ENCODE measurements at regions not wholly inside any gene's neighbourhood (a gene's known extent, or its start where the extent isn't known, plus 50 kb on each side); places are given as distances from the start of the nearest gene placed in this dataset.

- no peak overlapping the region for H3K4me3 ChIP-seq (ENCODE audit: low read length)
- TF ChIP-seq CTCF (conservative IDR thresholded peaks at IDR 0.05; ENCODE audit: low read length): no peak
- peak; percentile 40 for DNase-seq (ENCODE audit: low read depth)
Measured at GRCh38 chr5:36478646-36479317, 127.6 kb upstream of the SLC1A3 start.

GRCh38 chr5:36481454-36482120, 124.8 kb upstream of the SLC1A3 start:
- DNase-seq (ENCODE audit: low read depth): no peak
- no peak for TF ChIP-seq CTCF (conservative IDR thresholded peaks at IDR 0.05; ENCODE audit: low read length)
- H3K4me3 ChIP-seq (ENCODE audit: low read length): no peak overlapping the region

- no peak overlapping the region for H3K4me3 ChIP-seq (ENCODE audit: low read length)
- DNase-seq (ENCODE audit: low read depth): peak; percentile 40
- TF ChIP-seq CTCF (conservative IDR thresholded peaks at IDR 0.05; ENCODE audit: low read length): no peak
Measured at GRCh38 chr5:36482812-36483211, 123.6 kb upstream of the SLC1A3 start.

GRCh38 chr5:36489505-36489904, 116.9 kb upstream of the SLC1A3 start:
- no peak overlapping the region for H3K4me3 ChIP-seq (ENCODE audit: low read length)
- TF ChIP-seq CTCF (conservative IDR thresholded peaks at IDR 0.05; ENCODE audit: low read length): no peak
- no peak for DNase-seq (ENCODE audit: low read depth)

- TF ChIP-seq CTCF (conservative IDR thresholded peaks at IDR 0.05; ENCODE audit: low read length): no peak
- peak; percentile 60 for DNase-seq (ENCODE audit: low read depth)
- H3K4me3 ChIP-seq (ENCODE audit: low read length): no peak overlapping the region
Measured at GRCh38 chr5:36491856-36492255, 114.5 kb upstream of the SLC1A3 start.

- peak; percentile 24 for DNase-seq (ENCODE audit: low read depth)
- TF ChIP-seq CTCF (conservative IDR thresholded peaks at IDR 0.05; ENCODE audit: low read length): no peak
- H3K4me3 ChIP-seq (ENCODE audit: low read length): no peak overlapping the region
Measured at GRCh38 chr5:36492984-36493654, 113.3 kb upstream of the SLC1A3 start.
